HG02970 (cell line): ENCODE measurements at regions not wholly inside any gene's neighbourhood (a gene's known extent, or its start where the extent isn't known, plus 50 kb on each side); places are given as distances from the start of the nearest gene placed in this dataset.

Experiments used
- ATAC-seq: cut with Tn5 transposase; IDR thresholded peaks from one replicate; pipeline ENCODE4 v1.9.1; 2021; ENCODE audit warnings: mild to moderate bottlenecking, moderate library complexity, moderate number of reproducible peaks; ENCODE audit not compliant: unreplicated experiment, low FRiP score

GRCh38 chr3:25064681-25065080, 363.4 kb upstream of the RARB start:
- no peak for ATAC-seq

GRCh38 chr3:25069970-25070369, 358.1 kb upstream of the RARB start:
- no peak for ATAC-seq

- ATAC-seq = no peak
Observed at GRCh38 chr3:25071846-25072245, 356.2 kb upstream of the RARB start.

- no peak for ATAC-seq
Observed at GRCh38 chr3:25073423-25073822, 354.6 kb upstream of the RARB start.

GRCh38 chr3:25074149-25074548, 353.9 kb upstream of the RARB start:
- ATAC-seq = no peak

- no peak for ATAC-seq
Observed at GRCh38 chr3:25080461-25080860, 347.6 kb upstream of the RARB start.

DNA sequence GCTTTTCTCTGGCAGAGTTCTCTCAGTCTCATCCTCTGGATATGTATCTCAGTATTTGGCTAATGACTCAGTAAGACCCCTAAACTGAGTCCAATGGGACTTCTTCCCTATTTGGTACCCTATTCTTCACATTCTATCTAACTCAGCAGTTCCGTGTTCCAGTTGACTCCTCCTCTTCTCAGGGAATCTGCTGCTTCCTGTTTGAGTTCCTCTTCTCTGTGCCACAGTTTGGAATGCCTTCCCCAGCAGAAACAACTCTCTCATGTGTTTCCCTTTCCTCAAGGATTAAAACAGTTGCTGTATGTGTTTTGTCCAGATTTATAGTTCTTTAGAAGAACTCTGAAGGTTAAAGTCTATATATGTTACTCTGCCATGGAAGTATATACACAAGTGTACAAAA, 344.0 kb upstream of the RARB start:
- ATAC-seq = no peak

DNA sequence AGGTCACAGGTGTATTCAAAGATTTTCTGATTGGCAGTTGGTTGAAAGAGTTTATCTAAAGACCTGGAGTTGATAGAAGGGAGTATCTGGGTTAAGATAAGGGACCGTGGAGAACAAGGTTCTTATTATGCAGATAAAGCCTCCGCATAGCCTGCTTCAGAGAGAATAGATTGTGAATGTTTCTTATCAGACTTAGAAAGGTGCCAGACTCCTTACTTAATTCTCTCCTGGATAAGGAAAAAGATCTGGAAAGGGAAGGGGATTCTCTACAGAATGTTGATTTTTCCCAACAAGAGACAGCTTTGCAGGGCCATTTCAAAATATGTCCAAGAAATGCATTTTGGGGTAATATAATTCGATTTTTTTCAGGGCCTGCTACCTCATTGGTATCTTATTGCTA, 341.3 kb upstream of the RARB start:
- ATAC-seq = no peak

DNA sequence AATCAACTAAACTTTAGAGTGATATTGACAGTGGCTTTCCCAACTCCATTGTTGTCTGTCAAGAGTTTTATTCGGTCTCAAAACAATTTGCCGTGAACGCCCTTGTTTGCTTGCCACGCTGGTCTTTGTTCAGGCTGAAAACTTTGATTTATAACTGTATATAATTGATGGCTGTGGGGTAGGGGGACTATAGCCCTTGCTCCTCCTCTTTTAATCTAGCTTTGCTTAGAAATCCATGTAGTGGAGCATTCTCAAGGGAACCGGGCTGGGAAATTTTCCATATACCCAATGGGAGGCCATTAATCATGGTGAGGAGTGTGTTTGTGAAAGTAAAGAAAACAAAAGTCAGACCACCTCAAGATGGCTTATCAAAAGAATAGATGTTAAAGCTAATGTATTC, 339.8 kb upstream of the RARB start:
- no peak for ATAC-seq

DNA sequence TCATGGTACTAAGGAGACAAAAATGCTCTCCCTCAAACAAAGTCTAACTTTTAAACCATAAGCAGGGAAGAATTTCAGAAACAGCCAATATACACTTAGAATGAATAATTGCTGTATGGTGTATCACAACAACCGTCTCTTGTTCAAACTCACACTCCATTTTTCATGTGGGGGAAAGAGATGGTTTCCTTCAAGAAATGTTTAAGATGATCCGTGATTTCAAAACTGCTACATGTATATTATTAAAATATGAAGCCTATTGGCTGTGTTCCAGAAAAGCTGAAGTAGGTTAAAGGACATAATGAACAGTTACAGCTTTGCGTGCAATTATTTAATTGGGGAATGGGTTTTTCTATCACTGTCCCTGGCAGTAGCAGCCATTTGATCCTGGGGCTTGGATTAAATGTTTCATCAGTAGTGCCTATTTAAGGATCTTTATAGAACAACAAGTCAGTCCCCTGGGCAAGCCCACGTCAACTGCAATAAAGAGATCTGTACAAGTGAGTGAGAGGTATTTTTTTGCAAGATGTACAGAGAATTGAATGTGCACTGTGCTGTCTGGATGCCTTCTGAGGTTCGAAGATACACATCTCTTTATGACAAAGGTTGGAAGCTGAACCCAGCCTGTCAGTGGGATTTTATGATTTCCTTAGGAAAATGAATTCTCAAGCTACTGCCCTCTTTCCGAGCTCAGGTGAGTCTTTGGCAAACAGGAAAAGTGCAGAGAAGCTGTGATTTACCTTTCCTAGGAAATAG, 337.2 kb upstream of the RARB start:
- ATAC-seq = no peak

DNA sequence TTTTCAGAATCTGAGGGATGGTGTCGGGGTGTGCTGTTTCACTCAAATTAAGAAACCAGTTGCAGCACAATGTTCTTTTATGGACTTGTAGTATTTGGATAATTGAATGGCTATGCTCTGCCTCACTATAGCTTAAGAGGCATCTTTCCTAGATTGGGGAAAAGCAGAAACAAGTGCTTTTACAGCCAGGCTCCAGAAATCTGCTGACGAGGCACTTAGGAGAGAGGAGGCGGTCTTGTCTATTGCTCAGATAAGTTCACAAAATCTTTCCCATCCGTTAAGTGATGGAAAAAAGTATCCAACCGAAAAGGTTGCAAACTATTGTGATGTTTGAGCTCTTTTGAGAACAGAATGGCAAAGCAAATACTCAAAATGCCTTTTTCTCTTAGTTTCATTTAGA, 336.1 kb upstream of the RARB start:
- ATAC-seq = no peak

DNA sequence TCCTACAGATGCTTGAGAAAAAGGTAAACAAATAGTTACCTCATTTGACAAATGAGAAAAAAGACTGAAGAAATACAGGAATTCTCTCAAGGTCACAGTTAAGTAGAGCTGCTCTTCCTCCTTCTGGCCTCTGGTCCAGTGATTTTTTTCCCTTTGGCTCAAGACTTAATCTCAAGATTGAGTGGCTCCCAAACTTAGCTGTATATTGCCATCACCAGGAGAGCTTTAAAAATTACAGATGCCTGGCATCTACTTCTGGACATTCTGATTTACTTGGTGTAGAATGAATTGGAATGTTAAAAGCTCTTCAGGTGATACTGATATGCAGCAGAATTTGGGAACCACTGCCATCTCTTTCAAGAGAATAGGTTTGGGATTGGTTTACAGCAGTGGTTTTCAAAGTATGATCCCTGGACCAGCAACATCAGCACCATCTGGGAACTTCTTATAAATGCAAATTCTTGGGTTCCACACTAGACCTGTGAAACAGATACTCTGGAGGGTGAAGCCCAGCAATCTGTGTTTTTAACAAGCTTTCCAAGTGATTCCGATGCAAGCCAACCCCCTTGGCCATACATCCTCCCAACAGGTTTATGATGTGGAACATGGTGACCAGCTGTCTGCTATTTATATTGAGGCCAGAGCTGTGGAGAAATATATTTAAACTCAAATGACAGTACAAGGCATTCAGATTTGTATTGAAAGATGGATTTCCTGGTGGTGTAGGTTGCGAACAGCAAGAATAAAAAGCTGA, 333.0 kb upstream of the RARB start:
- ATAC-seq = no peak

- ATAC-seq = no peak
Observed at GRCh38 chr3:25096536-25096935, 331.5 kb upstream of the RARB start.

GRCh38 chr3:25097023-25097422, 331.0 kb upstream of the RARB start:
- no peak for ATAC-seq

GRCh38 chr3:25099666-25100065, 328.4 kb upstream of the RARB start:
- no peak for ATAC-seq

DNA sequence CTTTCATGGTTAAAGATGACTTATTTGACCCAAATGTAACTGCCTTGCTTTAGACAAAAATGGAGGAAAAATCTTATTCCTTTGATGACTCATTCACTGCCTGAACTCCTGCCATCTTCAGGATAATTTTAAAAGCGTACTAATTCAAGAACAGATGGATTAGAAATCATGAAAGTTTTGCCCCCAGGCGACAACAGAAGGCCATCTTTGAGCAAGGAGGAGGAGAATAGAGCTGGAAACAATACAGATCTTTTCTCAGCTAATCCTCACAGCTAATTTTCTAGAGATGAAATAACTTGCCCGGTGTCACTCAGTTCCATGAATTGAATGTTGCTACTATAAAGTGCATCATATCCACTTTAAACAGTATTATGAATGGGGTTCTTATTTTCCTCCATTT, 324.7 kb upstream of the RARB start:
- ATAC-seq = no peak

DNA sequence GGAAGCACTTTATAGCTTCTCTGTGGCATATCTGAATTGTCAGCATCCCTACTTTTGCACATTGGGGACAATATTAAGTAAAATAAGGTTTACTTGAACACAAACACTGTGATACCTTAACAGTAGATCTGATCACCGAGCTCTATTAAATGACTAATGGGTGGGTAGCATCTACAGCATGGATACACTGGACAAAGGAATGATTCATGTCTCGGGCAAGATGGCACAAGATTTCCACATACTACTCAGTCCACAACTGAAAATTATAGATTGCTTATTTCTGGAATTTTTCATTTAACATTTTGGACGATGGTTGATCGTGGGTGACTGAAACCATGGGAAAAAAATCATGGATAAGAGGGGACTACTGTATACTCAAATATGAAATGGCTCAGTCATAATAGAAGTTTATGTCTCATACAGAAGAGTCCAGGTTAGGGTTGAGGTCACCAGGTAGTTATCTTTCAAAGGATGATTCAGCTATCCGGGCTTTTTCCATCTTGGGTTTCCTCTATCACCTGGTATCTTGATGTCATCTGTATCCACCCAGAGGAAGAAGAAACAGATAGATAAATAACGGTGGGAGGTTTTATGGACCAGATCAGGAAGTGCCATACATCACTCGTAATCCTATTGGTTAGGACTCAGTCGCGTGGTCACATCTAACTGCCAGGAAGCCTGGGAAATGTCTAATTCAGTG, 320.0 kb upstream of the RARB start:
- no peak for ATAC-seq

GRCh38 chr3:25110642-25111041, 317.4 kb upstream of the RARB start:
- ATAC-seq = no peak

DNA sequence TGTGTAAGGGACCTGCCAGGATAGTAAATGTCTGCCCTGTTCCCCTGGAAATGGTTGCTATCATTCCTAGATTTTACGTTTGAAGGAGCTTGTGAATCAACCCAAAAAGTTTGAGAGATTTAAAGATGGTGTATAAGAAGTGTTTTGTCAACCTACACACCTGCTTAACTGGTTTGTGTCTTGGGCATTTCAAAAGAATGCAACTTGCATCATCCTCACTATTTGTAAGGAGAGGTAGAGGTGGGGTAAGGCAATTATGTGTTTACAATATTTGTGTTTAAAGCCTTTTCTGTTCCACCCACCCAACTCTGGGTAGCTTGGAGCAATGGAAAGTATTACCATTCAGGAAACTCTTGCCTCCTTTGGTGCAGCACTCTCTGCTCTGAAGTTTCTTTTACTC, 314.2 kb upstream of the RARB start:
- no peak for ATAC-seq

DNA sequence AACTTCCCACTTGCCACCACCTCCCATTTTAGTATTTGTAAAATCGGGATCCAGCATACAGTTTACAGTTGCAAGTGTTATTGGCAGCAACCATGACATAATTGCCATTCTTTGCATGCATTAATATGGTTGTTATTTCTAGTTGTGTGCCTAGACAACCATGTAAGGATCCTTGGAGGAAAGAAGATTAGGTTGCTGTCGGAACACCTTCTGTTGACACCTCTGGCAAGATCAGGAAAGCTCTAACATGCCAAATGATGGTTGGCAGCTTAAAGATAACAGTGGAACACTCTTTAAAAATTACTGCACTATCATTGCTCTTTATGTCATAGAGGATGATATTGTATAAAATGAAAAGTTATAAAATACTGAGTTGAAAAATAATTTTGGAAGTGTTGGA, 313.5 kb upstream of the RARB start:
- no peak for ATAC-seq

DNA sequence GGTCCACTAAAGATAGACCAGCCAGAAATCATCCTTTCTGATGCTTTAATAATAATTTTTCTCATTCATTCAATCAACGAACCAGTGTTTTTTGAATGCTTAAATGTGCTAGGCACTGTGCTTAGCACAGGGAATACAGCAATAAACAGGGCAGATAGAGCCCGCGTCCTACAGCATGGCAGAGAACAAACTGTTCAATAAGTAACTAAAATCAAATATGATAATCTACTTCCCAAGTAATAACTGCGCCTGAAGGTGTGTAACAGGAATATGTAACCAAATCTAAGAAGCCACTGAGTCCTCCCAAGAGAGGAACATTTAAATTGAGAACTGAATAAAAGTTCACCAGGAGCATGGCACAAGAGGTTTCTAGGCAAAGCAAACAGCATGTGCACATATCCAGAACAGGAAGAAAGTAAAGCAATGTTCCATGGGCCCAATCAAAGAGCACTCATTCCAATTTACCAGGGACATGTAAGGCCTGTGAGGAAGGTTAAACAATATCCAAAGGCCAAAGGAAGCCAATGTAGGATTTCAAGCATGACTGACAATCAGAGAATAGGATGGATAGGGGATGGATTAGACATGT, 311.0 kb upstream of the RARB start:
- ATAC-seq = no peak
